ENCODE measurements at regions not wholly inside any gene's neighbourhood (a gene's known extent, or its start where the extent isn't known, plus 50 kb on each side); places are given as distances from the start of the nearest gene placed in this dataset.

GRCh38 chr6:88296694-88297093 lies 130.5 kb upstream of the CNR1 start:
- WGBS (ENCODE audit: extremely low coverage, insufficient read length, low lambda C conversion rate), result no CpG with 5 or more reads among the region's 2 CpGs
- no peaks in the 10 kb centered on the region for H3K27me3 ChIP-seq (ENCODE audit: insufficient read depth, low read length)
- no peaks in the 10 kb centered on the region for H3K23me2 ChIP-seq (ENCODE audit: insufficient read length, low read depth, low read length, poor library complexity, severe bottlenecking)
- H3T11ph ChIP-seq (ENCODE audit: low read length), result no peak overlapping the region
- H3K79me2 ChIP-seq (ENCODE audit: insufficient read depth, low read length), result no peaks in the 10 kb centered on the region
- no peak overlapping the region for H4K8ac ChIP-seq (replicated peaks; ENCODE audit: insufficient read length, low read depth, low read length)
- Mint-ChIP-seq H3K4me3 (no peak overlapping the region), H3K36me3 (ENCODE audit: insufficient read depth in 1 of 3, low read depth in 3 of 3) (no peaks in the 10 kb centered on the region), H3K9me3 (no peaks in the 10 kb centered on the region), H3K4me1 (peaks cover 11 to 16% of the 10 kb centered on the region in 2 experiments), H3K27ac (no peak overlapping the region), H3K27me3 (ENCODE audit: low read depth) (no peaks in the 10 kb centered on the region)
- H4K5ac ChIP-seq (ENCODE audit: insufficient read length, low read depth, low read length), result no peak overlapping the region
- no peak overlapping the region for H2BK20ac ChIP-seq (ENCODE audit: low read depth, low read length, poor library complexity, severe bottlenecking)
- no peak overlapping the region for H3K9ac ChIP-seq (ENCODE audit: extremely low read depth, insufficient read length, low read length)
- H4K20me1 ChIP-seq (ENCODE audit: control insufficient read depth, insufficient read depth, insufficient read length), result no peaks in the 10 kb centered on the region
- H3K56ac ChIP-seq (ENCODE audit: insufficient read length, low read depth, low read length), result no peak overlapping the region
- no peak overlapping the region for H2AK5ac ChIP-seq (ENCODE audit: insufficient read length, low read length)
- H3K4me1 ChIP-seq (ENCODE audit: insufficient read depth, low read length), result no peaks in the 10 kb centered on the region
- H3K4me2 ChIP-seq (ENCODE audit: insufficient read depth, insufficient read length, low read length), result no peak overlapping the region
- H3K27ac ChIP-seq (ENCODE audit: insufficient read length, low read depth, low read length), result no peak overlapping the region
- no peak overlapping the region for H2BK5ac ChIP-seq (ENCODE audit: insufficient read length, low read length)
- H2BK12ac ChIP-seq (ENCODE audit: insufficient read length, low read depth, low read length), result no peak overlapping the region
- H3K4ac ChIP-seq (ENCODE audit: low read depth, low read length), result no peak overlapping the region
- no peak overlapping the region for H3K18ac ChIP-seq (ENCODE audit: insufficient read length, low read depth, low read length)
- no peak overlapping the region for H3K14ac ChIP-seq (ENCODE audit: insufficient read depth, low read length)
- H4K91ac ChIP-seq (ENCODE audit: insufficient read length, low read depth, low read length), result no peak overlapping the region
- TF ChIP-seq CTCF (conservative IDR thresholded peaks at IDR 0.05), result no peak
- no peaks in the 10 kb centered on the region for H3K9me3 ChIP-seq (ENCODE audit: control insufficient read depth, low read depth, low read length)
- no peaks in the 10 kb centered on the region for H3K79me1 ChIP-seq (ENCODE audit: insufficient read depth, low read depth, low read length, poor library complexity, severe bottlenecking)
- no peak for DNase-seq
- H2BK120ac ChIP-seq (ENCODE audit: low read depth, low read length, poor library complexity, severe bottlenecking), result no peak overlapping the region
- H3K23ac ChIP-seq (ENCODE audit: insufficient read length, low read depth, low read length), result no peak overlapping the region
- H2AFZ ChIP-seq (ENCODE audit: low read length), result no peak overlapping the region
- no peak overlapping the region for H2BK15ac ChIP-seq (ENCODE audit: low read depth, low read length)

Measured in H9 (cell line).